ENCODE measurements at regions not wholly inside any gene's neighbourhood (a gene's known extent, or its start where the extent isn't known, plus 50 kb on each side); places are given as distances from the start of the nearest gene placed in this dataset.

DNA sequence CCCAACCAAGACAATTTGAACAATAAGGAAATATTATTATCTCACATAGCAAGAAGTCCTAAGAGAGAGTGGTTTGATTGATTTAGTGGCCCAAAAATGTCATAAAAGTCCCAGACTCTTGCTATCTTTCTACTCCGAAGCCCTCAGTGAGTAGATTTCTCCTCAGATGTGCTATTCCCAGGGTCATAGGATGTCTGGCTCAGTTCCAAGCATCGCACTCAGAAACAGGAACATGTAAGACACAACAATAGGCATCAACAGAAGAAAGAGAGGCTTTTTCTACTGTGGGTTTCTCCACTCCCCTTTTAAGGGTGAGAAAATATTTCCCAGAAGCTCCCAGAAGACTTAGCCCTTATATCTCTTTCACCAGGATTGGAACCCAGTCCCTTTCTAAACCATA, 188.1 kb upstream of the CDKN3 start:
- DNase-seq (ENCODE audit: low spot score, unreplicated experiment), result no peak
- TF ChIP-seq, protein P1, sequence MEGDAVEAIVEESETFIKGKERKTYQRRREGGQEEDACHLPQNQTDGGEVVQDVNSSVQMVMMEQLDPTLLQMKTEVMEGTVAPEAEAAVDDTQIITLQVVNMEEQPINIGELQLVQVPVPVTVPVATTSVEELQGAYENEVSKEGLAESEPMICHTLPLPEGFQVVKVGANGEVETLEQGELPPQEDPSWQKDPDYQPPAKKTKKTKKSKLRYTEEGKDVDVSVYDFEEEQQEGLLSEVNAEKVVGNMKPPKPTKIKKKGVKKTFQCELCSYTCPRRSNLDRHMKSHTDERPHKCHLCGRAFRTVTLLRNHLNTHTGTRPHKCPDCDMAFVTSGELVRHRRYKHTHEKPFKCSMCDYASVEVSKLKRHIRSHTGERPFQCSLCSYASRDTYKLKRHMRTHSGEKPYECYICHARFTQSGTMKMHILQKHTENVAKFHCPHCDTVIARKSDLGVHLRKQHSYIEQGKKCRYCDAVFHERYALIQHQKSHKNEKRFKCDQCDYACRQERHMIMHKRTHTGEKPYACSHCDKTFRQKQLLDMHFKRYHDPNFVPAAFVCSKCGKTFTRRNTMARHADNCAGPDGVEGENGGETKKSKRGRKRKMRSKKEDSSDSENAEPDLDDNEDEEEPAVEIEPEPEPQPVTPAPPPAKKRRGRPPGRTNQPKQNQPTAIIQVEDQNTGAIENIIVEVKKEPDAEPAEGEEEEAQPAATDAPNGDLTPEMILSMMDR (IDR thresholded peaks at IDR 0.05; ENCODE audit: unreplicated experiment), result no peak
- H3K4me3 Mint-ChIP-seq (ENCODE audit: low read depth), result no peak overlapping the region
- H3K36me3 Mint-ChIP-seq (ENCODE audit: insufficient read depth), result no peaks in the 10 kb centered on the region
- H3K4me1 Mint-ChIP-seq (ENCODE audit: low read depth), result no peaks in the 10 kb centered on the region
- H3K9me3 Mint-ChIP-seq (ENCODE audit: low read depth), result no peaks in the 10 kb centered on the region
- no peak overlapping the region for H3K27ac Mint-ChIP-seq
- H3K27me3 Mint-ChIP-seq, result peaks cover 35% of the 10 kb centered on the region

DNA sequence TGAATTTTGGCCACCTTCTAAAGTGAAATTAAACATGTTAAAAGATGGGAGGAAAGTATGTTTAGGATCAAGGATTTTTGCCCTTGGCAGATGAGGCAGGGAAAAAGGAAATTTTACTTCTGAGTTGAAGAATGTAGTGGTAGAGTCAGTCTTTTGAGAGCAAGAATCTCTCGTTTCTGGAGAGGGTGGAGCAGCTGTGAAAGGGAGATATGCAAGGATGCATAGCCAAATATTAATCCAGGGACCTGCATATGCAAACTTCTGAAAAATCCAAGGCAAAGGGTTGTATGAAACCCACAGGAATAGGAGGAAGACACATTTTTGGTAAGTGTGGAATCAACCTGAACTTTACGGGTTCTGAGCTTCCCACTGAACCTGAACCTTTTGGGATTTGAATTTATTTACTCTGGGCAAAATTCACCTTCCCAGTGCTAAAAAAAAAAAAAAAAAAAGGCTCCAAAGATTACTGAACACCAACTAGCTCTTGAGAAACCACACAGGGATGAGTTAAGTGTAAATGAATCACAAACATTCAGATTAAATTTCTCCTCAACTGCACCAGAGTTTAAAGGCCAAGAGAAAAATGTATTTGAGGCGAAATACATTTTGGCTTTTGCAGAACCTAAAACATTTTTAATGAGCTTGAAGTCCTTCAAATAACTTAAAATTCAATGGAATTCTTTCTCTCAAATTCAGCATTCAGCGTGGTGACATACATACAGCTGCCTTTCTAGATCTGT, 187.1 kb upstream of the CDKN3 start:
- H3K27me3 Mint-ChIP-seq, result peaks cover 35% of the 10 kb centered on the region
- H3K4me3 Mint-ChIP-seq (ENCODE audit: low read depth), result no peak overlapping the region
- H3K27ac Mint-ChIP-seq, result no peak overlapping the region
- TF ChIP-seq, protein P1 (IDR thresholded peaks at IDR 0.05; ENCODE audit: unreplicated experiment), result no peak
- no peak for DNase-seq (ENCODE audit: low spot score, unreplicated experiment)
- H3K9me3 Mint-ChIP-seq (ENCODE audit: low read depth), result no peaks in the 10 kb centered on the region
- H3K4me1 Mint-ChIP-seq (ENCODE audit: low read depth), result no peaks in the 10 kb centered on the region
- no peaks in the 10 kb centered on the region for H3K36me3 Mint-ChIP-seq (ENCODE audit: insufficient read depth)

DNA sequence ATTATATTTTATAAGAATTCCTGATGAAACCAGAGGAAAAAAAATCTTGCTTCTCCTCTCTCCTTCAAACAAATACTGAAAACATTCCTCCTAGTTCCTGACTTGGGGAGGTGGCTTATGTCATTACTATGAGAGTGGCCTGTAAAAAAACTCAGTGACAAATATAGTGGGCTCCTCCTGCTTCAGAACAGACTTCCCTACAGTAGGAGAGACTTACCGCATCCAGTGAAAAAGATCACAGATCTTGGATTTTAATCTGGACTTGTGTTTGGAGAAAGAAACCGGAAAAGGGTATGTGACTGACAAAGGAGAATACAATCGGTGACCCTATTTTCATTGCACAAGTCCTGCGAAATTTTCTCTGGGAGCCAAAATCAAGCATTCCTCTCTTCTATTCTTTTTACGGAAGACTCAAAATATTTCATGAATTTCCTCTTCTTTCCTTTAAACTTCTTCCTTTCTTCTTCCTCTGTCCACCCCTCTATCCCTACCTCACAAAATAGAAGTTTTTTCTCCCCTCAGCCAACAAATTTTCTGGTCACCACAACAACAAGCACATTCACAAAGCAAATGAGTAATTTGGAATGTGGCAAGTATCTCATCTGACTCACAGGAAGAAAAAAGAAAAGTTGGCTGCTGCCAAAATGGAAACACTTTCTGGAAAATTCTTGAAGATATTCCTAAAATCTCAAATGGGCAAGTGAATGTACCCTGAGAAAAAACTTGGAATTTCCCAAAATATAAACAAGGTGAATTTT, 185.1 kb upstream of the CDKN3 start:
- H3K4me3 Mint-ChIP-seq (ENCODE audit: low read depth), result no peak overlapping the region
- TF ChIP-seq, protein P1 (IDR thresholded peaks at IDR 0.05; ENCODE audit: unreplicated experiment), result no peak
- no peaks in the 10 kb centered on the region for H3K4me1 Mint-ChIP-seq (ENCODE audit: low read depth)
- no peak overlapping the region for H3K27ac Mint-ChIP-seq
- peaks cover 39% of the 10 kb centered on the region for H3K27me3 Mint-ChIP-seq
- H3K36me3 Mint-ChIP-seq (ENCODE audit: insufficient read depth), result no peaks in the 10 kb centered on the region
- H3K9me3 Mint-ChIP-seq (ENCODE audit: low read depth), result no peaks in the 10 kb centered on the region
- no peak for DNase-seq (ENCODE audit: low spot score, unreplicated experiment)

DNA sequence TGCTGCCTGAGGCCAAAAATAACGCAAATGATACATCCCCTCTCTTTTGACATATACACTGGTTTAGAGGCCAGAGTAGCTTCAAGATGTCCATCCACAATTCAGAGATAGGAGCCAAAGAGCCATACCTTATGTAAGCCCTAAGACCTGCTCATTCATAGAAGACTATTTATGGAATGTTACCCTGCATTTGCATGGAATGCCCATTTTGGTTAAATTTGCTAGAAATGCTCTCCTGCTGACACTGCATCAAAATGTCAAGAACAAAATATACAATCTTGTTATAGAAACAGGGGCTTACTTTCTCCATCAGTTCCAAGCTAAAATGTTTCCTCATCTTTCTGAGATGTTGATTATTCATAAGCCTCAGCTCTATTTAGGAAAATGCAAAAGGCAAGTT, 183.3 kb upstream of the CDKN3 start:
- TF ChIP-seq, protein P1 (IDR thresholded peaks at IDR 0.05; ENCODE audit: unreplicated experiment), result no peak
- peaks cover 48% of the 10 kb centered on the region for H3K27me3 Mint-ChIP-seq
- no peak overlapping the region for H3K4me3 Mint-ChIP-seq (ENCODE audit: low read depth)
- H3K36me3 Mint-ChIP-seq (ENCODE audit: insufficient read depth), result no peaks in the 10 kb centered on the region
- H3K9me3 Mint-ChIP-seq (ENCODE audit: low read depth), result no peaks in the 10 kb centered on the region
- no peak overlapping the region for H3K27ac Mint-ChIP-seq
- no peaks in the 10 kb centered on the region for H3K4me1 Mint-ChIP-seq (ENCODE audit: low read depth)
- no peak for DNase-seq (ENCODE audit: low spot score, unreplicated experiment)

DNA sequence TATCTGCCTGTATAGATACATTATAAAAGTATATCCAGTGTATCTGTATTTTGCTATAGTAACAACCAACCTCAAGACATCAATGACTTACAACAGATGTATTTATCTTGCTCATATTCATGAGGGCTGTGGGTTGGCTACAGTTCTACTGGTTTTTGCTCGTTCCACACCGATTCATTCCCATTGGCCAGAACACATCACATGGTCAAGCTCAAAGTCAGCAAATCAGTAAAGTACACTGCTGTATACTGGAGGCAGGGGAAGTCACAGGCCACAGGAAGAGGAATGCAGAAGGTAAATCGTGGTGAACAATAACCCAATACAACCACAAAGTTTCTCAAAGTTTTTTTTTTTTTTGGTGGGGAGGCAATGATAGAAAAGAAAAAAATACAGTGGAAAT, 180.0 kb upstream of the CDKN3 start:
- no peaks in the 10 kb centered on the region for H3K36me3 Mint-ChIP-seq (ENCODE audit: insufficient read depth)
- TF ChIP-seq, protein P1 (IDR thresholded peaks at IDR 0.05; ENCODE audit: unreplicated experiment), result no peak
- no peak overlapping the region for H3K4me3 Mint-ChIP-seq (ENCODE audit: low read depth)
- no peak overlapping the region for H3K27ac Mint-ChIP-seq
- peaks cover 60% of the 10 kb centered on the region for H3K27me3 Mint-ChIP-seq
- peaks cover 18% of the 10 kb centered on the region for H3K4me1 Mint-ChIP-seq (ENCODE audit: low read depth)
- DNase-seq (ENCODE audit: low spot score, unreplicated experiment), result no peak
- no peaks in the 10 kb centered on the region for H3K9me3 Mint-ChIP-seq (ENCODE audit: low read depth)

Measured in progenitor cell of endocrine pancreas (in vitro differentiated cells).